Lower leg skin (tissue), 4 donors: ENCODE measurements at regions not wholly inside any gene's neighbourhood (a gene's known extent, or its start where the extent isn't known, plus 50 kb on each side); places are given as distances from the start of the nearest gene placed in this dataset.

Experiments
- DNase-seq, 2 donors: peaks; one replicate each; pipeline ENCODE4 v3.0.0-alpha.2; 2019; ENCODE audit warnings: low spot score in 2 of 2
- H3K4me3 ChIP-seq: fragments of 200-600 bp; sonication (generic); 2 replicates; pipeline ENCODE4 v1.5.1; 2017; ENCODE audit warnings: mild to moderate bottlenecking, low read depth; ENCODE audit not compliant: poor library complexity, severe bottlenecking
- CTCF ChIP-seq, 3 donors: fragments of 450-650 bp; IDR thresholded peaks; one replicate each; pipeline ENCODE4 v1.5.1; 2016; ENCODE audit warnings: antibody characterized with exemption in 3 of 3, mild to moderate bottlenecking in 3 of 3, moderate library complexity in 2 of 3
- POLR2A ChIP-seq, 2 donors: fragments of 450-650 bp; IDR thresholded peaks; one replicate each; pipeline ENCODE4 v1.6.1; 2016 to 2017; ENCODE audit warnings: antibody characterized with exemption in 2 of 2, mild to moderate bottlenecking in 1 of 2, moderate library complexity in 1 of 2
- WGBS, 2 donors: methylation state at CpG; one replicate each; pipeline ENCODE4 v1.1.5; 2018; 5-methylcytosine and 5-hydroxymethylcytosine counted together
- intact Hi-C: fragments of 100-400 bp; cut with DNase I; formaldehyde crosslinking; loops from one replicate; pipeline ENCODE4 v1.15.0; 2023; ENCODE audit warnings: low total_unique reads

GRCh38 chr4:32102896-32103295 is 1382.7 kb downstream of the PCDH7 start:
- no peak for DNase-seq
- H3K4me3 ChIP-seq = no peak overlapping the region
- 80% methylated on average over 1 of the region's 1 CpG for WGBS, 2 donors
- TF ChIP-seq POLR2A (IDR thresholded peaks at IDR 0.05) (no peak), CTCF (IDR thresholded peaks at IDR 0.05) (no peak)
- intact Hi-C loops = no loop called here

- H3K4me3 ChIP-seq = no peak overlapping the region
- WGBS, 2 donors = 87 to 92% methylated on average over 3 of the region's 3 CpGs
- TF ChIP-seq POLR2A (IDR thresholded peaks at IDR 0.05) = no peak
- TF ChIP-seq CTCF (IDR thresholded peaks at IDR 0.05) = no peak
- no peak for DNase-seq
- intact Hi-C loops = no loop called here
Measured at GRCh38 chr4:32106767-32107166, 1386.6 kb downstream of the PCDH7 start.

- DNase-seq = no peak
- intact Hi-C loops = no loop called here
- H3K4me3 ChIP-seq = no peak overlapping the region
- TF ChIP-seq POLR2A (IDR thresholded peaks at IDR 0.05) = no peak
- TF ChIP-seq CTCF (IDR thresholded peaks at IDR 0.05) = no peak
Measured at GRCh38 chr4:32112891-32113290, 1392.7 kb downstream of the PCDH7 start.

GRCh38 chr4:32117693-32118092 is 1397.5 kb downstream of the PCDH7 start:
- TF ChIP-seq CTCF (IDR thresholded peaks at IDR 0.05) = no peak
- TF ChIP-seq POLR2A (IDR thresholded peaks at IDR 0.05) = no peak
- WGBS, 2 donors = 70 to 78% methylated on average over 3 of the region's 3 CpGs
- intact Hi-C loops = no loop called here
- DNase-seq = no peak
- H3K4me3 ChIP-seq = no peak overlapping the region

- DNase-seq = no peak
- TF ChIP-seq CTCF (IDR thresholded peaks at IDR 0.05) = no peak
- TF ChIP-seq POLR2A (IDR thresholded peaks at IDR 0.05) = no peak
- H3K4me3 ChIP-seq = no peak overlapping the region
- intact Hi-C loops = no loop called here
- 96 to 100% methylated on average over 1 of the region's 1 CpG for WGBS, 2 donors
Measured at GRCh38 chr4:32119907-32120306, 1399.7 kb downstream of the PCDH7 start.

- TF ChIP-seq CTCF (IDR thresholded peaks at IDR 0.05) (no peak), POLR2A (IDR thresholded peaks at IDR 0.05) (no peak)
- H3K4me3 ChIP-seq = no peak overlapping the region
- WGBS, 2 donors = 74 to 84% methylated on average over 4 of the region's 4 CpGs
- DNase-seq = no peak
- intact Hi-C loops = no loop called here
Measured at GRCh38 chr4:32128549-32128948, 1408.4 kb downstream of the PCDH7 start.
